ENCODE measurements at regions not wholly inside any gene's neighbourhood (a gene's known extent, or its start where the extent isn't known, plus 50 kb on each side); places are given as distances from the start of the nearest gene placed in this dataset.

GRCh38 chr5:110219769-110220168, 506.7 kb downstream of the TMEM232 start:
- Histone ChIP-seq H3K27me3 (no peaks in the 10 kb centered on the region), H3K27ac (no peak overlapping the region), H3K36me3 (no peaks in the 10 kb centered on the region), H3K4me3 (no peak overlapping the region), H3K4me1 (no peaks in the 10 kb centered on the region), H3K9me3 (peaks cover 0 to 17% (median 8%) of the 10 kb centered on the region in 4 donors)
- TF ChIP-seq POLR2A (IDR thresholded peaks at IDR 0.05) (no peak), POLR2AphosphoS5 (IDR thresholded peaks at IDR 0.05) (no peak), EP300 (IDR thresholded peaks at IDR 0.05) (no peak)
- 51 to 70% methylated on average over 2 of the region's 2 CpGs for WGBS, 2 donors
- no peak for DNase-seq
- intact Hi-C loops (cut with DNase I) = no loop called here

GRCh38 chr5:110221036-110221435, 505.4 kb downstream of the TMEM232 start:
- Histone ChIP-seq H3K4me1 (no peaks in the 10 kb centered on the region), H3K9me3 (peaks cover 0 to 17% (median 8%) of the 10 kb centered on the region in 4 donors), H3K27ac (no peak overlapping the region), H3K36me3 (no peaks in the 10 kb centered on the region), H3K4me3 (no peak overlapping the region), H3K27me3 (no peaks in the 10 kb centered on the region)
- no peak for TF ChIP-seq CTCF (IDR thresholded peaks at IDR 0.05)
- no peak for TF ChIP-seq POLR2AphosphoS5 (IDR thresholded peaks at IDR 0.05)
- no peak for TF ChIP-seq EP300 (IDR thresholded peaks at IDR 0.05)
- no peak for TF ChIP-seq POLR2A (IDR thresholded peaks at IDR 0.05)
- no peak for DNase-seq
- WGBS, 2 donors = 15 to 61% methylated on average over 2 of the region's 2 CpGs
- intact Hi-C loops (cut with DNase I) = no loop called here

GRCh38 chr5:110224050-110224449, 502.4 kb downstream of the TMEM232 start:
- TF ChIP-seq POLR2AphosphoS5 (IDR thresholded peaks at IDR 0.05) (no peak), CTCF (IDR thresholded peaks at IDR 0.05) (no peak)
- Histone ChIP-seq H3K4me3 (no peak overlapping the region), H3K36me3 (no peaks in the 10 kb centered on the region), H3K9me3 (peaks cover 0 to 17% (median 7%) of the 10 kb centered on the region in 4 donors), H3K27ac (no peak overlapping the region), H3K4me1 (no peaks in the 10 kb centered on the region), H3K27me3 (no peaks in the 10 kb centered on the region)
- WGBS, 2 donors = 73 to 78% methylated on average over 1 of the region's 1 CpG
- intact Hi-C loops (cut with DNase I) = no loop called here
- no peak for DNase-seq

GRCh38 chr5:110225949-110226348, 500.5 kb downstream of the TMEM232 start:
- Histone ChIP-seq H3K36me3 (no peaks in the 10 kb centered on the region), H3K27me3 (no peaks in the 10 kb centered on the region), H3K9me3 (peaks cover 0 to 14% (median 11%) of the 10 kb centered on the region in 4 donors), H3K4me1 (no peaks in the 10 kb centered on the region), H3K27ac (no peak overlapping the region), H3K4me3 (no peak overlapping the region)
- TF ChIP-seq EP300 (IDR thresholded peaks at IDR 0.05) (no peak), POLR2AphosphoS5 (IDR thresholded peaks at IDR 0.05) (no peak), POLR2A (IDR thresholded peaks at IDR 0.05) (no peak), CTCF (IDR thresholded peaks at IDR 0.05) (no peak)
- DNase-seq = no peak
- intact Hi-C loops (cut with DNase I) = no loop called here
- whole genome bisulfite sequencing, 2 donors = 91 to 96% methylated on average over 1 of the region's 1 CpG

GRCh38 chr5:110239786-110240185, 486.7 kb downstream of the TMEM232 start:
- Histone ChIP-seq H3K4me1 (no peaks in the 10 kb centered on the region), H3K9me3 (no peaks in the 10 kb centered on the region), H3K27me3 (no peaks in the 10 kb centered on the region), H3K27ac (no peak overlapping the region), H3K4me3 (no peak overlapping the region), H3K36me3 (no peaks in the 10 kb centered on the region)
- no peak for TF ChIP-seq CTCF (IDR thresholded peaks at IDR 0.05)
- TF ChIP-seq POLR2A (IDR thresholded peaks at IDR 0.05) = no peak
- no peak for TF ChIP-seq EP300 (IDR thresholded peaks at IDR 0.05)
- no peak for TF ChIP-seq POLR2AphosphoS5 (IDR thresholded peaks at IDR 0.05)
- 76 to 81% methylated on average over 2 of the region's 2 CpGs for WGBS, 2 donors
- no peak for DNase-seq
- intact Hi-C loops (cut with DNase I) = no loop called here
